ENCODE measurements at regions not wholly inside any gene's neighbourhood (a gene's known extent, or its start where the extent isn't known, plus 50 kb on each side); places are given as distances from the start of the nearest gene placed in this dataset.

- peak overlapping the region; percentile 54 to 68 for H3K27ac ChIP-seq
- no peaks in the 10 kb centered on the region for H3K9me3 ChIP-seq
- no peak overlapping the region for H3K4me3 ChIP-seq
- ChIA-PET POLR2A (no interaction called here), CTCF (interaction anchor here (1.3 to 1.4 kb wide), 2 partner anchors 15 to 18 kb away, joined by 4 read pairs; no protein-coding TSS in a partner anchor)
- 0% methylated on average over 2 of the region's 2 CpGs for WGBS (ENCODE audit: missing lambda C conversion rate)
- TF ChIP-seq MAFK (IDR thresholded peaks at IDR 0.05; ENCODE audit: partially characterized antibody) = no peak
- no peak for TF ChIP-seq CEBPB (IDR thresholded peaks at IDR 0.05)
- ATAC-seq (peak; percentile 87 to 97), FAIRE-seq (no peak), DNase-seq (ENCODE audit: low read depth in 1 of 2, low spot score in 1 of 2) (peak in 1 of 2 experiments; percentile 39)
- H3K4me1 ChIP-seq = peaks cover 26% of the 10 kb centered on the region
- peak overlapping the region; percentile 64 for H3K4me2 ChIP-seq
Observed at GRCh38 chr4:123121241-123121907, 199.0 kb upstream of the NUDT6 start.

GRCh38 chr4:123125477-123125876, 203.1 kb upstream of the NUDT6 start:
- H3K4me1 ChIP-seq = peaks cover 22% of the 10 kb centered on the region
- TF ChIP-seq MAFK (IDR thresholded peaks at IDR 0.05; ENCODE audit: partially characterized antibody) (peak; percentile 50), KDM5A (IDR thresholded peaks at IDR 0.05) (no peak)
- WGBS (ENCODE audit: missing lambda C conversion rate) = 85% methylated on average over 1 of the region's 1 CpG
- ChIA-PET CTCF (no interaction called here), POLR2A (no interaction called here)
- no peaks in the 10 kb centered on the region for H3K9me3 ChIP-seq
- no peak for FAIRE-seq
- H3K4me3 ChIP-seq = no peak overlapping the region
- DNase-seq (ENCODE audit: low read depth in 1 of 2, low spot score in 1 of 2) = no peak
- H3K4me2 ChIP-seq = no peak overlapping the region
- no peak for ATAC-seq
- H3K27ac ChIP-seq = no peak overlapping the region; a peak in 1 of 6 replicates

- FAIRE-seq (no peak), ATAC-seq (no peak), DNase-seq (ENCODE audit: low read depth in 1 of 2, low spot score in 1 of 2) (no peak)
- ChIA-PET CTCF (interaction anchor here (0.6 to 1.4 kb wide), 3 partner anchors 21 to 534 kb away, joined by 3 to 9 read pairs (median 4); no protein-coding TSS in a partner anchor), POLR2A (no interaction called here)
- TF ChIP-seq CTCF (IDR thresholded peaks at IDR 0.05) (peak; percentile 44), HMGXB4 (CRISPR knock-in tag; IDR thresholded peaks at IDR 0.05; ENCODE audit: borderline replicate concordance) (no peak), RNF2 (IDR thresholded peaks at IDR 0.05; ENCODE audit: borderline replicate concordance, low read depth) (no peak), ZSCAN20 (CRISPR knock-in tag; IDR thresholded peaks at IDR 0.05) (no peak), RAD21 (conservative IDR thresholded peaks at IDR 0.05 in 1 of 2, IDR thresholded peaks at IDR 0.05 in 1 of 2) (peak; percentile 22 to 52; a peak in 3 of 5 replicates), SREBF2 (IDR thresholded peaks at IDR 0.05) (no peak), KDM1A (IDR thresholded peaks at IDR 0.05; ENCODE audit: low read depth) (no peak), JUNB (IDR thresholded peaks at IDR 0.05) (no peak), REST (IDR thresholded peaks at IDR 0.05) (no peak), RARB (CRISPR knock-in tag; IDR thresholded peaks at IDR 0.05) (no peak), ZFP36 (IDR thresholded peaks at IDR 0.05; ENCODE audit: borderline replicate concordance, partially characterized antibody) (no peak), HOXB5 (CRISPR knock-in tag; IDR thresholded peaks at IDR 0.05) (no peak), EHF (CRISPR knock-in tag; IDR thresholded peaks at IDR 0.05) (no peak), JUN (IDR thresholded peaks at IDR 0.05) (no peak), MAZ (IDR thresholded peaks at IDR 0.05; ENCODE audit: borderline replicate concordance, low read depth, low read length) (no peak), EHMT2 (IDR thresholded peaks at IDR 0.05; ENCODE audit: low read depth) (no peak), SMC3 (IDR thresholded peaks at IDR 0.05) (peak; percentile 36; the same call in 1 of the 3 replicates), FOXS1 (CRISPR knock-in tag; IDR thresholded peaks at IDR 0.05) (no peak), POLR2AphosphoS2 (conservative IDR thresholded peaks at IDR 0.05; ENCODE audit: low read length) (no peak)
- TF ChIP-seq, protein P1, sequence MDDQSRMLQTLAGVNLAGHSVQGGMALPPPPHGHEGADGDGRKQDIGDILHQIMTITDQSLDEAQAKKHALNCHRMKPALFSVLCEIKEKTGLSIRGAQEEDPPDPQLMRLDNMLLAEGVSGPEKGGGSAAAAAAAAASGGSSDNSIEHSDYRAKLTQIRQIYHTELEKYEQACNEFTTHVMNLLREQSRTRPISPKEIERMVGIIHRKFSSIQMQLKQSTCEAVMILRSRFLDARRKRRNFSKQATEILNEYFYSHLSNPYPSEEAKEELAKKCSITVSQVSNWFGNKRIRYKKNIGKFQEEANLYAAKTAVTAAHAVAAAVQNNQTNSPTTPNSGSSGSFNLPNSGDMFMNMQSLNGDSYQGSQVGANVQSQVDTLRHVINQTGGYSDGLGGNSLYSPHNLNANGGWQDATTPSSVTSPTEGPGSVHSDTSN (IDR thresholded peaks at IDR 0.05) = no peak
- Histone ChIP-seq H3K4me2 (no peak overlapping the region), H3K9me3 (no peaks in the 10 kb centered on the region), H3K4me1 (peaks cover 7% of the 10 kb centered on the region; the same call in 2 of the 3 replicates), H3K4me3 (no peak overlapping the region), H3K27ac (peak overlapping the region in 1 of 2 experiments; percentile 43; a peak in 1 of 6 replicates)
- 62% methylated on average over 1 of the region's 1 CpG for WGBS (ENCODE audit: missing lambda C conversion rate)
Observed at GRCh38 chr4:123127218-123127617, 204.8 kb upstream of the NUDT6 start.
